SU-DHL-6 (cell line): ENCODE measurements at regions not wholly inside any gene's neighbourhood (a gene's known extent, or its start where the extent isn't known, plus 50 kb on each side); places are given as distances from the start of the nearest gene placed in this dataset.

Source experiments
- H2AFZ ChIP-seq: fragments of 200-600 bp; sonication (generic); 2 replicates; pipeline ENCODE4 v1.6.1; 2014; ENCODE audit warnings: low read depth, mild to moderate bottlenecking, moderate library complexity, mixed read lengths, antibody characterized with exemption, low read length; ENCODE audit not compliant: severe bottlenecking
- H3F3A ChIP-seq: fragments of 200-600 bp; shearing (Covaris generic); 2 replicates; pipeline ENCODE4 v1.6.0; 2016; ENCODE audit warnings: antibody characterized with exemption, mild to moderate bottlenecking; ENCODE audit not compliant: insufficient read depth
- H3K27ac ChIP-seq: fragments of 200-600 bp; sonication (generic); 2 replicates; pipeline ENCODE4 v1.5.1; 2016; ENCODE audit warnings: low read depth, mild to moderate bottlenecking, low read length, moderate library complexity, mixed read lengths
- H3K27me3 ChIP-seq: fragments of 200-600 bp; sonication (generic), shearing (Covaris generic); 2 replicates; pipeline ENCODE4 v1.6.0; 2014; ENCODE audit warnings: mild to moderate bottlenecking, low read length
- H3K36me3 ChIP-seq: fragments of 200-600 bp; sonication (generic); 2 replicates; pipeline ENCODE4 v1.6.1; 2014; ENCODE audit warnings: mild to moderate bottlenecking, low read length, mixed read lengths
- H3K4me2 ChIP-seq: fragments of 300-600, 200-600 bp; shearing (Covaris generic), sonication (generic); 2 replicates; pipeline ENCODE4 v1.6.0; 2014; ENCODE audit warnings: low read length, low read depth, mild to moderate bottlenecking; ENCODE audit not compliant: poor library complexity, severe bottlenecking
- H3K4me3 ChIP-seq: fragments of 200-600 bp; sonication (generic); 2 replicates; pipeline ENCODE4 v1.5.1; 2014; ENCODE audit warnings: antibody characterized with exemption, low read length, mild to moderate bottlenecking, mixed read lengths; ENCODE audit not compliant: insufficient read depth, poor library complexity, severe bottlenecking
- H3K79me2 ChIP-seq: fragments of 200-600 bp; sonication (generic); 2 replicates; pipeline ENCODE4 v1.6.1; 2014; ENCODE audit warnings: mild to moderate bottlenecking, low read length, moderate library complexity; ENCODE audit not compliant: insufficient read depth
- H3K9ac ChIP-seq: fragments of 200-600 bp; sonication (generic); 2 replicates; pipeline ENCODE4 v1.7.0; 2014; ENCODE audit warnings: mild to moderate bottlenecking, low read length
- H3K9me2 ChIP-seq: fragments of 200-600 bp; sonication (generic); replicated peaks from 2 replicates; pipeline ENCODE4 v1.6.1; 2014; ENCODE audit warnings: low read length; ENCODE audit not compliant: insufficient read depth
- H3K9me3 ChIP-seq: fragments of 200-600 bp; sonication (generic); 2 replicates; pipeline ENCODE4 v1.6.1; 2014; ENCODE audit warnings: low read length, mixed read lengths; ENCODE audit not compliant: insufficient read depth
- H4K20me1 ChIP-seq: fragments of 200-600 bp; sonication (generic); 2 replicates; pipeline ENCODE4 v1.6.1; 2014; ENCODE audit warnings: low read depth, mild to moderate bottlenecking, antibody characterized with exemption, low read length, moderate library complexity, mixed read lengths
- EZH2phosphoT487 ChIP-seq: fragments of 200-600 bp; sonication (generic), shearing (Covaris generic); conservative IDR thresholded peaks from 2 replicates; pipeline ENCODE4 v1.6.1; 2018; ENCODE audit warnings: mild to moderate bottlenecking, antibody characterized with exemption, low read length, moderate library complexity, mixed read lengths
- TF ChIP-seq, protein P1 (sequence below): fragments of 200-600 bp; sonication (generic); IDR thresholded peaks from one replicate; pipeline ENCODE4 v1.5.1; 2017; ENCODE audit warnings: antibody characterized with exemption, mild to moderate bottlenecking, low read length, moderate library complexity; ENCODE audit not compliant: insufficient read depth, poor library complexity, severe bottlenecking

DNA sequence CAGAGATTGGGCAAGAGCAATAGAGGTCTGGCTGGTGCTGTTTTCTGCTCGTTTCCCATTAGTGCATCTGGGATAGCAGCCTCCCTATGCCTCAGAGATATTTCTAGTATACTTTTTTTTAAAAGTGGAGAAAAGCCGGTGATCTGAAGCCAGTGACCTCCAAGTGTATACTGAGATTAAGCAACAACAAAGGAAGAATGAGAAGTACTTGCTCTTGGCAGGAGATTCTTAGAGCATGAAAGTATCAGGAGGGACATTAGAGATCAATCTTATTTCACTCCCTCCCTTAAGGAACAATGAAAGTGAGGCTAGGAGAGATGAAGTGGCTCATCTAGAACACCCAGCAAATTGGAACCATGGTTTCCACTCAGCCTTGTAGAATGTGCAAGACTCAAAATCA, 423.3 kb downstream of the SOX2 start:
- no peaks in the 10 kb centered on the region for H3K27me3 ChIP-seq
- no peaks in the 10 kb centered on the region for H3K9me3 ChIP-seq
- no peaks in the 10 kb centered on the region for H3F3A ChIP-seq
- H4K20me1 ChIP-seq: no peaks in the 10 kb centered on the region
- H3K9ac ChIP-seq: no peak overlapping the region
- H2AFZ ChIP-seq: no peak overlapping the region
- H3K79me2 ChIP-seq: no peaks in the 10 kb centered on the region
- TF ChIP-seq, protein P1, sequence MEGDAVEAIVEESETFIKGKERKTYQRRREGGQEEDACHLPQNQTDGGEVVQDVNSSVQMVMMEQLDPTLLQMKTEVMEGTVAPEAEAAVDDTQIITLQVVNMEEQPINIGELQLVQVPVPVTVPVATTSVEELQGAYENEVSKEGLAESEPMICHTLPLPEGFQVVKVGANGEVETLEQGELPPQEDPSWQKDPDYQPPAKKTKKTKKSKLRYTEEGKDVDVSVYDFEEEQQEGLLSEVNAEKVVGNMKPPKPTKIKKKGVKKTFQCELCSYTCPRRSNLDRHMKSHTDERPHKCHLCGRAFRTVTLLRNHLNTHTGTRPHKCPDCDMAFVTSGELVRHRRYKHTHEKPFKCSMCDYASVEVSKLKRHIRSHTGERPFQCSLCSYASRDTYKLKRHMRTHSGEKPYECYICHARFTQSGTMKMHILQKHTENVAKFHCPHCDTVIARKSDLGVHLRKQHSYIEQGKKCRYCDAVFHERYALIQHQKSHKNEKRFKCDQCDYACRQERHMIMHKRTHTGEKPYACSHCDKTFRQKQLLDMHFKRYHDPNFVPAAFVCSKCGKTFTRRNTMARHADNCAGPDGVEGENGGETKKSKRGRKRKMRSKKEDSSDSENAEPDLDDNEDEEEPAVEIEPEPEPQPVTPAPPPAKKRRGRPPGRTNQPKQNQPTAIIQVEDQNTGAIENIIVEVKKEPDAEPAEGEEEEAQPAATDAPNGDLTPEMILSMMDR: no peak
- TF ChIP-seq EZH2phosphoT487: no peak
- H3K27ac ChIP-seq: no peak overlapping the region
- no peaks in the 10 kb centered on the region for H3K36me3 ChIP-seq
- no peak overlapping the region for H3K4me3 ChIP-seq
- no peaks in the 10 kb centered on the region for H3K9me2 ChIP-seq
- no peak overlapping the region for H3K4me2 ChIP-seq

DNA sequence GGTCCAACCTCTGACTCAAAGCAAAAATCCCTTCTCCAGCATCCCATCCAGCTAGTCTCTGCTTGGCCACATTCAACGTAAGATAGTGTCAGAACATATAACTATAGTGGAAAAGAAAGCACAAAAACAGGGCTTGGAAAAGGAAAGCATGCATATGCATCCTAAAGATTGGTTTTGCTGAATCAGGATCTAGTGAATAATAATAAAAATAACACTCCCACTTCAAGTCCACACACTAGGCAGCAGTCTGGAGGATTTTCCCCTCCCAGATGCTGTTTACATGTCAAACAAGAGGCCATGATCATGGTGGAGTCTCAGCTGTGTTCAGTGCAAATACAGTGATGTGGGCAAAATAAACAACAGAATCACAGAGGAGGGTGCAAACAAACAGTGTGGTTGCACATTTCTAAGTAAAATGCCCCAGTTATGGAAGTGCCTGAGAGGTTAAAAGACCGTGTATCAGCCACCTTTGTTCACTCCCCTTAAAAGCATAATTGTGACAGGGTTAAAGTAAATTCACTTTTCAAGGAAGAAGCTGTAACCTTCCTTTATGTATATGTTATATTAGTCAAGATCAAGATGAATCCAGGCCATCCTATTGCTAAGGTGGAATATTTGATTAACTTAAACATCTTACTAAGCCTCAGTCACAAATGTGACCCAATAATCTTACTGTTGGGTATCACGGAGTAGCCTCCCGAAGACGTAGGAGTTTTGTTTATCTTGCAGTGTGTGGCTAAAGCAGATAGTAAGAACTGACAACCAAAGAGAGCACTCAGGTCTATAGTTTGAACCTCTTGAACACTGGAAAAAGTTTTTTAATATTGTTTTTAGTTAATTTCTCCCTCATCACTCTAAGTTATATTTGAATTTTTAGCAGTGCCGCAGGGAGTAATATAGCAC, 424.5 kb downstream of the SOX2 start:
- Histone ChIP-seq H3K9me2 (no peaks in the 10 kb centered on the region), H3K27ac (no peak overlapping the region), H3K4me2 (no peak overlapping the region), H4K20me1 (no peaks in the 10 kb centered on the region), H3K27me3 (no peaks in the 10 kb centered on the region), H3K36me3 (no peaks in the 10 kb centered on the region), H2AFZ (no peak overlapping the region), H3K4me3 (no peak overlapping the region), H3F3A (no peaks in the 10 kb centered on the region), H3K9ac (no peak overlapping the region), H3K9me3 (no peaks in the 10 kb centered on the region), H3K79me2 (no peaks in the 10 kb centered on the region)
- TF ChIP-seq EZH2phosphoT487: no peak

DNA sequence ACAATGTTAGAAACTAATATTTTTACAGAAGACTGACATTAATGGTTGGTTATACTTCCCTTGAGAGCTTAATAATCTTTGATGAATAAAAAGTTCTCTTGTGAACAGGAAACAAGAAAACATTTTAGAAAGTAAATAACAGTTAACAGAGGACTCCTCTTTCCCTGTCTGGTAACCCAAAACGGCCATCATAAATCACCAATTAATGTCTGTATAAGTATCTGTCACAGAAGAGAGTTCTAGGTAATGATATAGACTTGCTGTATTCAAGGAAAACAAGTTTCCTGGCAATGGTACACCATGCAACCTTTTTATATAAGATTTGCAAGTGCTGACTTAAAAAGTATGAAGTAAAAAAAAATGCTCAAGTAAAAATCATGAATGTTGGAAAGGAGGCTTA, 426.7 kb downstream of the SOX2 start:
- H3K27me3 ChIP-seq: no peaks in the 10 kb centered on the region

More for the DNA sequence above, 426.7 kb downstream of the SOX2 start:
- Histone ChIP-seq H4K20me1 (no peaks in the 10 kb centered on the region), H3K4me2 (no peak overlapping the region), H2AFZ (no peak overlapping the region), H3K36me3 (no peaks in the 10 kb centered on the region), H3K79me2 (no peaks in the 10 kb centered on the region), H3K9ac (no peak overlapping the region), H3K27ac (no peak overlapping the region), H3K4me3 (no peak overlapping the region), H3K9me2 (no peaks in the 10 kb centered on the region), H3F3A (no peaks in the 10 kb centered on the region), H3K9me3 (no peaks in the 10 kb centered on the region)
- TF ChIP-seq EZH2phosphoT487: no peak
- TF ChIP-seq, protein P1: no peak
